PFSK-1 (cell line): ENCODE measurements at regions not wholly inside any gene's neighbourhood (a gene's known extent, or its start where the extent isn't known, plus 50 kb on each side); places are given as distances from the start of the nearest gene placed in this dataset.

ENCODE experiments used
- FOXP2 ChIP-seq: optimal IDR thresholded peaks from 2 replicates; pipeline ENCODE3; 2011; ENCODE audit warnings: borderline replicate concordance, control low read depth, inconsistent platforms; ENCODE audit not compliant: insufficient read depth; ENCODE audit errors: extremely low read length, extremely low read depth
- POLR2AphosphoS5 ChIP-seq: IDR thresholded peaks from 2 replicates; pipeline ENCODE4 v1.6.1; 2012; ENCODE audit warnings: low read depth, mild to moderate bottlenecking, control low read depth, low read length, moderate library complexity
- SIN3A ChIP-seq: IDR thresholded peaks from 2 replicates; pipeline ENCODE4 v1.6.1; 2012; ENCODE audit warnings: mild to moderate bottlenecking, low read length, moderate library complexity, borderline replicate concordance; ENCODE audit not compliant: insufficient read depth
- TAF1 ChIP-seq: IDR thresholded peaks from 2 replicates; pipeline ENCODE4 v1.6.1; 2012; ENCODE audit warnings: low read length, control low read depth, borderline replicate concordance; ENCODE audit not compliant: insufficient read depth
- TF ChIP-seq, protein P1 (sequence below), 2 experiments: IDR thresholded peaks; 2 replicates each; pipeline versions ENCODE4 v1.6.1 to v1.8.0; 2011 to 2012; ENCODE audit warnings: low read depth in 2 of 2, low read length in 2 of 2, control low read depth in 1 of 2, inconsistent platforms in 1 of 2, mild to moderate bottlenecking in 1 of 2, moderate library complexity in 1 of 2; ENCODE audit not compliant: insufficient read depth in 1 of 2

DNA sequence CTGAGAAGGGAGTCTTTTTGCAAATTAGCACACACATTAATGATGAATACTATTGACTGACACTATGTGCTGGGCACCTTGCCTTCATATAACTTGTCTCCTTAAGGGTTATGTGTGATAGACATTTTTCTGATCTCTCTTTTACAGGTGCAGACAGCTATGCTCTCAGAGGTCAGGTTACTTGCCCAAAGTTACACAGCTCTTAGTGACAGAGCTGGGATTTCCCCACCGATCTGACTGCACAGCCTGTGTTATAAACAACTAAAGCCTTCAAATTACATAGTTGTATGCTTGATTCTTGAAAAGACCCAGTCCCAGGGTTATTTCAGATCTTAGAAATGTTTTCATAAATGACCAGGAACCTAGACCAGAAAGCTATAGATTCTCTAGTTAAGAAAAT is 462.7 kb downstream of the EBF1 start:
- TF ChIP-seq, protein P1, sequence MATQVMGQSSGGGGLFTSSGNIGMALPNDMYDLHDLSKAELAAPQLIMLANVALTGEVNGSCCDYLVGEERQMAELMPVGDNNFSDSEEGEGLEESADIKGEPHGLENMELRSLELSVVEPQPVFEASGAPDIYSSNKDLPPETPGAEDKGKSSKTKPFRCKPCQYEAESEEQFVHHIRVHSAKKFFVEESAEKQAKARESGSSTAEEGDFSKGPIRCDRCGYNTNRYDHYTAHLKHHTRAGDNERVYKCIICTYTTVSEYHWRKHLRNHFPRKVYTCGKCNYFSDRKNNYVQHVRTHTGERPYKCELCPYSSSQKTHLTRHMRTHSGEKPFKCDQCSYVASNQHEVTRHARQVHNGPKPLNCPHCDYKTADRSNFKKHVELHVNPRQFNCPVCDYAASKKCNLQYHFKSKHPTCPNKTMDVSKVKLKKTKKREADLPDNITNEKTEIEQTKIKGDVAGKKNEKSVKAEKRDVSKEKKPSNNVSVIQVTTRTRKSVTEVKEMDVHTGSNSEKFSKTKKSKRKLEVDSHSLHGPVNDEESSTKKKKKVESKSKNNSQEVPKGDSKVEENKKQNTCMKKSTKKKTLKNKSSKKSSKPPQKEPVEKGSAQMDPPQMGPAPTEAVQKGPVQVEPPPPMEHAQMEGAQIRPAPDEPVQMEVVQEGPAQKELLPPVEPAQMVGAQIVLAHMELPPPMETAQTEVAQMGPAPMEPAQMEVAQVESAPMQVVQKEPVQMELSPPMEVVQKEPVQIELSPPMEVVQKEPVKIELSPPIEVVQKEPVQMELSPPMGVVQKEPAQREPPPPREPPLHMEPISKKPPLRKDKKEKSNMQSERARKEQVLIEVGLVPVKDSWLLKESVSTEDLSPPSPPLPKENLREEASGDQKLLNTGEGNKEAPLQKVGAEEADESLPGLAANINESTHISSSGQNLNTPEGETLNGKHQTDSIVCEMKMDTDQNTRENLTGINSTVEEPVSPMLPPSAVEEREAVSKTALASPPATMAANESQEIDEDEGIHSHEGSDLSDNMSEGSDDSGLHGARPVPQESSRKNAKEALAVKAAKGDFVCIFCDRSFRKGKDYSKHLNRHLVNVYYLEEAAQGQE (IDR thresholded peaks at IDR 0.05; ENCODE audit: insufficient read depth in 1 of 2, low read depth in 2 of 2, low read length in 2 of 2) = no peak
- TF ChIP-seq FOXP2 = no peak
- no peak for TF ChIP-seq SIN3A
- TF ChIP-seq POLR2AphosphoS5 = no peak
- TF ChIP-seq TAF1 = no peak
